ENCODE measurements at regions not wholly inside any gene's neighbourhood (a gene's known extent, or its start where the extent isn't known, plus 50 kb on each side); places are given as distances from the start of the nearest gene placed in this dataset.

DNA sequence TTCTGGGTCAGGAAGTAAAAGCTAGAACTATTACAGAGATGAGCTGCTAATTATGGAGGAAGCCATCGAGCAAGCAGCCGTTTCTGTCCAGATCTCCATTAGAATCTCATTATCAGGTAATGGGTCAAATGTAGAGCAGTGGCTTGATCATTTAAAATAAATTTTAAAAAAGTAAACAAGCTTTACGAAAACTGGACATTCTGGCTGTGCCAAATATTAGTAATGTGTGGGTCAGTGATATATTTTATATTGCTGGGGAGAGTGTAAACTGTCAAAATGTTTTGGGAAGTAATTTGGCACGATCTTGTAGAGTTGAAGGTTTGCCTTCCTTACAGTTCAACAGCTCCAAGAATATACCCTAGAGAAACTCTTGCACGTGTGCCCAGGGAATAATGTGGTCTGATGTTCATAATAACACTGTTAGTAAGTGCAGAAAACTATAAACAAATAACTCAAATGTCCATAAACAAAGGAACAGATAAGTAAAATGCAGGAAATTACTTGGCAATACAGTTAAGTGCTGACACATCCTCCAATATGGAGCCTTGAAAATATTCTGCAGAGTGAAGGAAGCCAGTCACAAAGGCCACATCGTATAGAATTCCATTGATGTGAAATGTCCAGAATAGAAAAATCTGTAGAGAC is 127.2 kb upstream of the UBL3 start:
- no peaks in the 10 kb centered on the region for H3K9me3 ChIP-seq (ENCODE audit: control insufficient read depth, low read length)
- WGBS, 2 experiments (ENCODE audit: insufficient coverage in 2 of 2), result 97 to 100% methylated on average over 2 of the region's 6 CpGs
- H3K36me3 ChIP-seq (ENCODE audit: control insufficient read depth, insufficient read depth, low read length), result no peaks in the 10 kb centered on the region
- H3K4me1 ChIP-seq (ENCODE audit: control insufficient read depth, insufficient read depth, low read length, poor library complexity, severe bottlenecking), result no peaks in the 10 kb centered on the region
- H3K27ac ChIP-seq (ENCODE audit: low read depth, low read length, severe bottlenecking), result no peak overlapping the region
- H3K4me3 ChIP-seq (ENCODE audit: extremely low read depth, insufficient read depth, low read length, poor library complexity, severe bottlenecking), result no peak overlapping the region

DNA sequence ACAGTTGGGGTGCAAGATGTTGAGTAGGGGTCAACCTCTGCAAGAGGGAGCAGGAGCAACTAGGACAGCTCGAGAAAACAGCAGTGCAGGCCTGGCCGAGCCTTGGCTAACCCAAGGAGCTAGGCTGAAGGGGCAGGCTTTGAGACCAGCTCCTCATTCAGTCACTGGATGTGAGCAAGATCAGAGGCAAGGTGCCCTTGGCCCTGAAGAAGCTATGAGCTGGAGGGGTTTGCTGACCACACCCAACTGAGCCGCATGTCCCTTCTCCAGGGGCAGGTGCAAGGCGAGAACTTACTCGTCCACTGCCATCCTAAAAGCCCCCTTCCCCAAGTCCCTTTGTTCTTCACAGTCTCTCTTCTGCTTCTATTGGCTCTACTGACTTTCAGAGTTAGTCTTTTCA is 126.1 kb upstream of the UBL3 start:
- Histone ChIP-seq H3K4me1 (ENCODE audit: control insufficient read depth, insufficient read depth, low read length, poor library complexity, severe bottlenecking) (no peaks in the 10 kb centered on the region), H3K9me3 (ENCODE audit: control insufficient read depth, low read length) (no peaks in the 10 kb centered on the region), H3K36me3 (ENCODE audit: control insufficient read depth, insufficient read depth, low read length) (no peaks in the 10 kb centered on the region), H3K4me3 (ENCODE audit: extremely low read depth, insufficient read depth, low read length, poor library complexity, severe bottlenecking) (no peak overlapping the region), H3K27ac (ENCODE audit: low read depth, low read length, severe bottlenecking) (no peak overlapping the region)
- 94 to 100% methylated on average over 2 to 3 of the region's 5 CpGs for WGBS, 2 experiments (ENCODE audit: insufficient coverage in 2 of 2)

DNA sequence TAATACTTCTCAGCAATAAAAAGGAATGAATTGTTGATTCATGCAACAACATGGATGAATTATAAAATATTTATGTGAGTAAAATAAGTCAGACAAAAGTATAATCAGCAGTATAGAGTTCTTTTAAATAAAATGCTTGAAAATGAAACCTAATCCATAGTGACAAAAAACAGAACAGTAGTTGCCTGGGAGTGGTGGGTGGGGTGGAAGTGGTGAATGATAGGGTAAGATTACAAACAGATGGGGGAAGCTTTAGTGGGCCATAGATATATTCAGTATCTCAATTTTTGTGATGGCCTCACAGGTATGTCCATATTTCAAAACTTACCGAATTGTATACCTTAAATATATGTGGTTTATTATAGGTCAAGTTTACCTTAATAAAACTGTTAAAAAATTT is 124.9 kb upstream of the UBL3 start:
- H3K4me3 ChIP-seq (ENCODE audit: extremely low read depth, insufficient read depth, low read length, poor library complexity, severe bottlenecking), result no peak overlapping the region
- no peaks in the 10 kb centered on the region for H3K9me3 ChIP-seq (ENCODE audit: control insufficient read depth, low read length)
- no peaks in the 10 kb centered on the region for H3K4me1 ChIP-seq (ENCODE audit: control insufficient read depth, insufficient read depth, low read length, poor library complexity, severe bottlenecking)
- no CpG with 5 or more reads among the region's 1 CpG for WGBS, 2 experiments (ENCODE audit: insufficient coverage in 2 of 2)
- H3K36me3 ChIP-seq (ENCODE audit: control insufficient read depth, insufficient read depth, low read length), result no peaks in the 10 kb centered on the region
- no peak overlapping the region for H3K27ac ChIP-seq (ENCODE audit: low read depth, low read length, severe bottlenecking)

DNA sequence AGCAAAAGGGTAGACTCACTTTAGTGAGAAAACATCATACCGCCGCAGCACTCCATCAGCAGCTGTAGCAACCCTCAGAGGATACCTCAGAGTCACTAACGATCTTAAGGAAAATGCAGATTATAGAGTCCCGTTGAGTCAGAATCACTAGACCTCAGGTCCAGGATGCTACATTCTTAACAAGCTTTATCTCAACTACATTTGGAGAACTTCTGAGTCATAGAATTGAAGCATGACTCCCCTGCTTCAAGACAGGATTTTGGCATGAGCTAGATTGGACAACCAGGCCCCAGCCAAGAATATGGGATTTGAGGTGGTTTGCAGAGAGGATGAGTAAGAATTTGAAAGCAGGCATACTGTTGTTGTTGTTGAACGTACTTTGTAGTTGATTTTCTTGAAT is 118.9 kb upstream of the UBL3 start:
- WGBS, 2 experiments (ENCODE audit: insufficient coverage in 2 of 2), result 97 to 98% methylated on average over 3 to 4 of the region's 5 CpGs
- Histone ChIP-seq H3K4me3 (ENCODE audit: extremely low read depth, insufficient read depth, low read length, poor library complexity, severe bottlenecking) (no peak overlapping the region), H3K27ac (ENCODE audit: low read depth, low read length, severe bottlenecking) (no peak overlapping the region), H3K36me3 (ENCODE audit: control insufficient read depth, insufficient read depth, low read length) (no peaks in the 10 kb centered on the region), H3K4me1 (ENCODE audit: control insufficient read depth, insufficient read depth, low read length, poor library complexity, severe bottlenecking) (no peaks in the 10 kb centered on the region), H3K9me3 (ENCODE audit: control insufficient read depth, low read length) (peaks cover 7% of the 10 kb centered on the region)

DNA sequence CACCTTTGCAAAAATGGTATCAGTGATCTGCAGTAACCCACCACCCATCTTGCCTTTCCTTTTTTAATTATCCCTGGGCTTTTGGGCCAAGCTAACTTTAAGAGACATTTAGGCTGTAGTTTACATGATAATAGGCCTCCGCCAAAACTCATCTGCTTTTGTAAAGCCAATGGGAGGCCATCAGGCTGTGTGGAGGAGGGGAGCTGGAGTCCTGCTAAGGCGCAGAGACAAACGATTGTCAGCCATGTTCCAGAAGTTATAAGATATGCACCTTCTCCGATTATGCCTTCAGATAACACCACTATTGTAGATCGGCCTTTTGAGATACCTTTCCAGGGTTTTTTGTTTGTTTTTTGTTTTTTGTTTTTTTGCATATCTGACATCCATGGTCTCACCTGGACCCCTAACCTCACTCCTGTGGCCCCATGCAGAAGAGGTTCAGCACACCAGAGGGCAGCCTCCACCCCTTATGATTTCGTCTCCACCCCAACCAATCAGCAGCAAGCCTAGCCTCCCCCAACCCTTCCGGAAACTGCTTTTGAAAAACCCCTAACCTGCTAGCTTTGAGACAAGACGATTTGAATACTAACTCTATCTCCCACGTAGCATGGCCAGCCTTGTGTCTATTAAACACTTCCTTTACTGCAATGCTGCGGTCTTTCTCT is 113.9 kb upstream of the UBL3 start:
- 59 to 64% methylated on average over 4 to 8 of the region's 10 CpGs for WGBS, 2 experiments (ENCODE audit: insufficient coverage in 2 of 2)
- H3K9me3 ChIP-seq (ENCODE audit: control insufficient read depth, low read length), result peaks cover 7% of the 10 kb centered on the region
- no peak overlapping the region for H3K4me3 ChIP-seq (ENCODE audit: extremely low read depth, insufficient read depth, low read length, poor library complexity, severe bottlenecking)
- H3K36me3 ChIP-seq (ENCODE audit: control insufficient read depth, insufficient read depth, low read length), result no peaks in the 10 kb centered on the region
- no peak overlapping the region for H3K27ac ChIP-seq (ENCODE audit: low read depth, low read length, severe bottlenecking)
- no peaks in the 10 kb centered on the region for H3K4me1 ChIP-seq (ENCODE audit: control insufficient read depth, insufficient read depth, low read length, poor library complexity, severe bottlenecking)

DNA sequence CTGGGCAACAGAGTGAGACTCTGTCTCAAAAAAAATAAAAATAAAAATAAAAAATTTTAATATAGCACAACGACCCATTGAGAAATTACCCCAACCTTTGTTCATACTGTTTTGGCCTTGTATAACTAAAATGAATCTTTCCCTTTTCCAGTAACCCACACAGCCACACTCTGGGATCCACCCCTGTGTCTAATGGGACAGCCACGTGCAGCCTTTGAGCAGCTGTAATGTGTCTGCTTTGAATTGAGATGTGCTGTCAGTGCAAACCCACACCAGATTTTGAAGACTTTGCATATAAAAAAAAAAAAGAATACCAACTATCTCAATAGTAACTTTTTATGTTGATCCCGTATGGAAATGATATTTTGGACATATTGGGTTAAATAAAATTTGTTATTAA is 112.7 kb upstream of the UBL3 start:
- Histone ChIP-seq H3K4me3 (ENCODE audit: extremely low read depth, insufficient read depth, low read length, poor library complexity, severe bottlenecking) (no peak overlapping the region), H3K27ac (ENCODE audit: low read depth, low read length, severe bottlenecking) (no peak overlapping the region), H3K36me3 (ENCODE audit: control insufficient read depth, insufficient read depth, low read length) (no peaks in the 10 kb centered on the region), H3K4me1 (ENCODE audit: control insufficient read depth, insufficient read depth, low read length, poor library complexity, severe bottlenecking) (no peaks in the 10 kb centered on the region), H3K9me3 (ENCODE audit: control insufficient read depth, low read length) (peaks cover 7% of the 10 kb centered on the region)
- 20% methylated on average over 1 of the region's 3 CpGs; no CpG with 5 or more reads in 1 of the 2 experiments for WGBS, 2 experiments (ENCODE audit: insufficient coverage in 2 of 2)

DNA sequence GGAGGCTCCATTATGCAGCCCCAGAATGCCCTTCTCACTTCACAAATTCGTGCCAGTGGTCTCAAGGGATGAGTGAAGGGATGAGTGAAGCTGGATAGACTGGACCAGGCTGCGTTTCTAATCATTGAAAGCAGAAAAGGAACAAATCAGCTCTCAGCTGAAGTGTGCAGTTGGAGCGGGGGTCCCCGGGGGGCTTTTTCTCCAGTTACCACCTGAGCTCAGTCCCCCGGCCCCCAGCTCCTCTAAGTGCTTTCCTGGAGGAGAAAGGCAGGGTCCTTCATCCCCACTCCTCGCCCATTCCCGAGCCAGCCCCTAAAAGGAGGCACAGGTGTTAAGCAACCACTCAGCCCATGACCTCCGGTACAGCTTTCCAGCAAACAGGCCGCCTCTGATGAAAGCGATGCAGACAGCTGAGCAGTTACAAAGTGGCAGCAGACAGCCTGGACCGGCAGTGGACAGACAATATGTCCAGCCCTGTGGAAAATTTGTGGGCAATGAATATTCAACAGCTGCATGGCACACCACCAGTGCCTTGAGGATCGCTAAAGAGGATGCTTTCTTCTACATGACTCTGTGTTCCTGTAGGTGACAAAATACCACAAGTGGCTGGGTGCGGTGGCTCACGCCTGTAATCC is 110.7 kb upstream of the UBL3 start:
- no peak overlapping the region for H3K27ac ChIP-seq (ENCODE audit: low read depth, low read length, severe bottlenecking)
- 88 to 95% methylated on average over 10 to 11 of the region's 14 CpGs for WGBS, 2 experiments (ENCODE audit: insufficient coverage in 2 of 2)
- no peaks in the 10 kb centered on the region for H3K36me3 ChIP-seq (ENCODE audit: control insufficient read depth, insufficient read depth, low read length)
- H3K4me3 ChIP-seq (ENCODE audit: extremely low read depth, insufficient read depth, low read length, poor library complexity, severe bottlenecking), result no peak overlapping the region
- no peaks in the 10 kb centered on the region for H3K4me1 ChIP-seq (ENCODE audit: control insufficient read depth, insufficient read depth, low read length, poor library complexity, severe bottlenecking)
- H3K9me3 ChIP-seq (ENCODE audit: control insufficient read depth, low read length), result no peaks in the 10 kb centered on the region

DNA sequence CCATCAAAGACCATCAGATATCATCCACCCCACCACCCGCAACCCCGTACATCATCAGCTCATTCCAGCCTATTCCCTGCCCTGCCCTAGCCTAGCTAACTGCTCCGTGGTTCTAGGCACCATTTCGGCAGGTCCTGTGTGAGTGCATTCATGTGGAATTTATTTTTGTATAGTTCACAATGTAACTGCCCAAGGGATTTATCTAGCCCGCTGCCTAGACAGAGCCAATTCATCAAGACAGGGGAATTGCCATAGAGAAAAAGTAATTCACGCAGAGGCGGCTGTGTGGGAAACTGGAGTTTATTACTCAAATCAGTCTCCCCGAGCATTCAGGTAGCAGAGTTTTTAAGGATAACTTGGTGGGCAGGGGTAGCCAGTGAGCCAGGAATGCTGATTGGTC is 109.2 kb upstream of the UBL3 start:
- Histone ChIP-seq H3K9me3 (ENCODE audit: control insufficient read depth, low read length) (no peaks in the 10 kb centered on the region), H3K4me1 (ENCODE audit: control insufficient read depth, insufficient read depth, low read length, poor library complexity, severe bottlenecking) (no peaks in the 10 kb centered on the region), H3K27ac (ENCODE audit: low read depth, low read length, severe bottlenecking) (no peak overlapping the region), H3K36me3 (ENCODE audit: control insufficient read depth, insufficient read depth, low read length) (no peaks in the 10 kb centered on the region), H3K4me3 (ENCODE audit: extremely low read depth, insufficient read depth, low read length, poor library complexity, severe bottlenecking) (no peak overlapping the region)
- 89% methylated on average over 5 of the region's 8 CpGs for WGBS, 2 experiments (ENCODE audit: insufficient coverage in 2 of 2)

DNA sequence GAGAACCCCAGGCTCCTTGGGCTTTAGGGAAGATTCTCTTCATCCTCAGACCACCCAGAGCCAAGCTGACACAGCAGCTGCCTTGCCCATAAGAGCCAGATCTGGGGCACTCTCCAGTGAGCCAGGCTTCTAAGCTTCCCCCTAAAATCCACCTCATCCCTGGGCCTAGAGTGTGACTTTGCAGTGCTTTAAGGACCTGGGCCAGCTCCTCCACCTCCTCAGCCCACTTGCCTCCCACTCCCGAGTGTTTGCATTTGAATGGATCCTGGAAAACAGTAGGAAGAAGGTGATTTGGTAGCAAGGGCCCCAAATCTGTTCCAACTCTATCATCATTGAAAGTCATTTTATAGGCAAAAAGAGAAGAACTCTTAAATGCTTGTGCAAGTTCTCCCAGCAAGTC is 108.7 kb upstream of the UBL3 start:
- H3K4me1 ChIP-seq (ENCODE audit: control insufficient read depth, insufficient read depth, low read length, poor library complexity, severe bottlenecking), result no peaks in the 10 kb centered on the region
- no peaks in the 10 kb centered on the region for H3K36me3 ChIP-seq (ENCODE audit: control insufficient read depth, insufficient read depth, low read length)
- H3K4me3 ChIP-seq (ENCODE audit: extremely low read depth, insufficient read depth, low read length, poor library complexity, severe bottlenecking), result no peak overlapping the region
- no CpG with 5 or more reads among the region's 1 CpG for WGBS, 2 experiments (ENCODE audit: insufficient coverage in 2 of 2)
- no peaks in the 10 kb centered on the region for H3K9me3 ChIP-seq (ENCODE audit: control insufficient read depth, low read length)
- no peak overlapping the region for H3K27ac ChIP-seq (ENCODE audit: low read depth, low read length, severe bottlenecking)

DNA sequence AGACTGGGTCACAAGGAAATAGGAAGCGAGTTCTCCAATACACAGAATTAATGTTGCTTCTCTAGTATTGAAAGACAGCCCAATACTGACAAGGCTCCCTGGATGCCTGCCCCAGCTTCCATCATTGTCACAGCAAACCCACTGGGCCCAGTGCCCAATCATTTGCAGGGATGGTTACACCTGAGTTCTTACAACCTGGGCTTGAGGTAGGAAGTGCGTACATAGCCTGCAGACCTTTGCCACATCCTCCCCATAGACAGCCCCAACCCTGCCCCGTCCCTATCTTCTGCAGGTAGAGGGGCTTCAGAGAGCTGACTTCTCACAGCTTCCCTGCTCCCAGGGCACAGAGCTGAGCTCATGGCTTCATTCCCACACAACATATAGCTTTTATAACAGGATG is 108.1 kb upstream of the UBL3 start:
- WGBS, 2 experiments (ENCODE audit: insufficient coverage in 2 of 2), result 92 to 100% methylated on average over 2 of the region's 3 CpGs
- H3K4me3 ChIP-seq (ENCODE audit: extremely low read depth, insufficient read depth, low read length, poor library complexity, severe bottlenecking), result no peak overlapping the region
- no peaks in the 10 kb centered on the region for H3K36me3 ChIP-seq (ENCODE audit: control insufficient read depth, insufficient read depth, low read length)
- no peaks in the 10 kb centered on the region for H3K4me1 ChIP-seq (ENCODE audit: control insufficient read depth, insufficient read depth, low read length, poor library complexity, severe bottlenecking)
- H3K9me3 ChIP-seq (ENCODE audit: control insufficient read depth, low read length), result no peaks in the 10 kb centered on the region
- no peak overlapping the region for H3K27ac ChIP-seq (ENCODE audit: low read depth, low read length, severe bottlenecking)

DNA sequence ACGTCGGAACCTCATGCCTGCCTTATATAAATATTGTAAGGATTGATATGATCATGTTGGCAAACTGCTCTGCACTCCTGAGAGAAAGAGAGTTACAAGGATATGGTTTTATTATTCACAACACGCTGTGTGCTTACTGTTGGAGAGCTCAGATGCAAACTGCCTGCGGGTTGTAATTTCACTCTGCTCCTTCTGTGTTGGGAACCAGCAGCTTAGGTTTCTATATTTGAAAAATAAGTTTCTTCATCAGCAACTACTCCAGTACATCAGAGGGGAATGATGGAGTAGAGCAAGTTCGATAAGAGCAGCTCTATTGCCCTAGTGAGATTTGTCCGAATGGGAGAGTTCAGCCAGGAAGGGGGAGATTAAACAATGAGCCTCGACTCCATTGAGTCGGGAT is 106.9 kb upstream of the UBL3 start:
- Histone ChIP-seq H3K9me3 (ENCODE audit: control insufficient read depth, low read length) (no peaks in the 10 kb centered on the region), H3K27ac (ENCODE audit: low read depth, low read length, severe bottlenecking) (no peak overlapping the region), H3K36me3 (ENCODE audit: control insufficient read depth, insufficient read depth, low read length) (no peaks in the 10 kb centered on the region), H3K4me3 (ENCODE audit: extremely low read depth, insufficient read depth, low read length, poor library complexity, severe bottlenecking) (no peak overlapping the region), H3K4me1 (ENCODE audit: control insufficient read depth, insufficient read depth, low read length, poor library complexity, severe bottlenecking) (no peaks in the 10 kb centered on the region)
- 78 to 81% methylated on average over 2 of the region's 8 CpGs for WGBS, 2 experiments (ENCODE audit: insufficient coverage in 2 of 2)
